Esophagus muscularis mucosa (tissue), 4 donors: ENCODE measurements at regions not wholly inside any gene's neighbourhood (a gene's known extent, or its start where the extent isn't known, plus 50 kb on each side); places are given as distances from the start of the nearest gene placed in this dataset.

Experiments
- DNase-seq: peaks from one replicate; pipeline ENCODE4 v3.0.0-alpha.2; 2017; ENCODE audit errors: extremely low spot score
- H3K27ac ChIP-seq, 4 donors: fragments of 200-600 bp; sonication (generic); replicated peaks in 1 of 4; 1 replicate in 3 of 4; 2 replicates in 1 of 4; pipeline ENCODE4 v1.5.1; 2016 to 2019; ENCODE audit warnings: mild to moderate bottlenecking in 1 of 4
- H3K27me3 ChIP-seq, 4 donors: fragments of 200-600 bp; sonication (generic); one replicate each; pipeline versions ENCODE4 v1.5.1 to v1.6.0; 2016 to 2019
- H3K36me3 ChIP-seq, 4 donors: fragments of 200-600 bp; sonication (generic); one replicate each; pipeline ENCODE4 v1.5.1; 2016 to 2019
- H3K4me1 ChIP-seq, 4 donors: fragments of 200-600 bp; sonication (generic); one replicate each; pipeline ENCODE4 v1.5.1; 2016 to 2019
- H3K4me3 ChIP-seq, 4 donors: fragments of 200-600 bp; sonication (generic); 1 replicate in 2 of 4; 2 replicates in 2 of 4; pipeline ENCODE4 v1.5.1; 2016 to 2019; ENCODE audit warnings: mild to moderate bottlenecking in 4 of 4, moderate library complexity in 1 of 4
- H3K9me3 ChIP-seq, 4 donors: fragments of 200-600 bp; sonication (generic); 1 replicate in 3 of 4; 2 replicates in 1 of 4; pipeline ENCODE4 v1.5.1; 2016 to 2019
- EP300 ChIP-seq: sonication (generic); formaldehyde crosslinking; IDR thresholded peaks from one replicate; pipeline ENCODE4 v1.6.1; 2017; ENCODE audit warnings: antibody characterized with exemption
- POLR2A ChIP-seq: fragments of 450-650 bp; IDR thresholded peaks from one replicate; pipeline ENCODE4 v1.6.1; 2017; ENCODE audit warnings: antibody characterized with exemption, moderate library complexity, mild to moderate bottlenecking, low read depth
- POLR2AphosphoS5 ChIP-seq, 2 donors: sonication (generic); formaldehyde crosslinking; IDR thresholded peaks; one replicate each; pipeline ENCODE4 v1.6.1; 2017; ENCODE audit warnings: antibody characterized with exemption in 2 of 2
- WGBS: methylation state at CpG from one replicate; pipeline ENCODE4 v1.1.5; 2018; 5-methylcytosine and 5-hydroxymethylcytosine counted together
- intact Hi-C: fragments of 100-400 bp; cut with DNase I; formaldehyde crosslinking; loops from one replicate; pipeline ENCODE4 v1.15.1; 2023
- TF ChIP-seq, protein P1 (sequence below), 3 experiments: fragments of 200-600 bp in 2 of 3; fragments of 450-650 bp in 1 of 3; sonication (generic) in 2 of 3; IDR thresholded peaks; one replicate each; pipeline ENCODE4 v1.5.1; 2017 to 2019; ENCODE audit warnings: antibody characterized with exemption in 3 of 3, mild to moderate bottlenecking in 2 of 3, moderate library complexity in 1 of 3

DNA sequence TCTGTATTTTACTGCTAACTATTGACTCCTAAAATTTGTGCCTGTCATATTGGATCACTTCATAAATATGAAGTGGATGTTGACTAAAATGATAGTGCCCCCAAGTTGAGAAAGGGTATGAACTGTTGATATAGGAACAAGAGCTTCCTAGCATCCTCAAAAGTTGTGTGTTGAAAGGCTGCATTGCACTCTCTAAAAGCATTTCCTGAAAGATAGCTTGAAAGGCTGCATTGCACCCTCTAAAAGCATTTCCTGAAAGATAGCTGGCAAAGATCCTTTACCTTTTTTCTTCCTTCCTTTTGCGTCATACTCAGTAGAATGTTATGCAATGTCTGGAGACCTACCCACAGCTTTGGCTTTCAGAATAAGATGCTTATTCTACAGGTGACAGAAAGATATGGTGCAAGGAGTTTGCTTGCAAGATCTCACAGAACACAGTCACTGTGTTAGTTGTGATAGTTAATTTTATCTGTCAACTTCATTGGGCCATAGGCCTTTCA lies 274.6 kb upstream of the GALNTL6 start:
- no peak overlapping the region for H3K4me3 ChIP-seq
- DNase-seq, result no peak
- H3K4me1 ChIP-seq, result no peaks in the 10 kb centered on the region
- no peaks in the 10 kb centered on the region for H3K27me3 ChIP-seq
- H3K27ac ChIP-seq, result no peak overlapping the region
- H3K36me3 ChIP-seq, result no peaks in the 10 kb centered on the region
- TF ChIP-seq, protein P1, sequence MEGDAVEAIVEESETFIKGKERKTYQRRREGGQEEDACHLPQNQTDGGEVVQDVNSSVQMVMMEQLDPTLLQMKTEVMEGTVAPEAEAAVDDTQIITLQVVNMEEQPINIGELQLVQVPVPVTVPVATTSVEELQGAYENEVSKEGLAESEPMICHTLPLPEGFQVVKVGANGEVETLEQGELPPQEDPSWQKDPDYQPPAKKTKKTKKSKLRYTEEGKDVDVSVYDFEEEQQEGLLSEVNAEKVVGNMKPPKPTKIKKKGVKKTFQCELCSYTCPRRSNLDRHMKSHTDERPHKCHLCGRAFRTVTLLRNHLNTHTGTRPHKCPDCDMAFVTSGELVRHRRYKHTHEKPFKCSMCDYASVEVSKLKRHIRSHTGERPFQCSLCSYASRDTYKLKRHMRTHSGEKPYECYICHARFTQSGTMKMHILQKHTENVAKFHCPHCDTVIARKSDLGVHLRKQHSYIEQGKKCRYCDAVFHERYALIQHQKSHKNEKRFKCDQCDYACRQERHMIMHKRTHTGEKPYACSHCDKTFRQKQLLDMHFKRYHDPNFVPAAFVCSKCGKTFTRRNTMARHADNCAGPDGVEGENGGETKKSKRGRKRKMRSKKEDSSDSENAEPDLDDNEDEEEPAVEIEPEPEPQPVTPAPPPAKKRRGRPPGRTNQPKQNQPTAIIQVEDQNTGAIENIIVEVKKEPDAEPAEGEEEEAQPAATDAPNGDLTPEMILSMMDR (IDR thresholded peaks at IDR 0.05), result no peak
- TF ChIP-seq POLR2AphosphoS5 (IDR thresholded peaks at IDR 0.05) (no peak), POLR2A (no peak), EP300 (no peak)
- intact Hi-C loops, result no loop called here
- 85% methylated on average over 1 of the region's 1 CpG for WGBS
- H3K9me3 ChIP-seq, result no peaks in the 10 kb centered on the region

DNA sequence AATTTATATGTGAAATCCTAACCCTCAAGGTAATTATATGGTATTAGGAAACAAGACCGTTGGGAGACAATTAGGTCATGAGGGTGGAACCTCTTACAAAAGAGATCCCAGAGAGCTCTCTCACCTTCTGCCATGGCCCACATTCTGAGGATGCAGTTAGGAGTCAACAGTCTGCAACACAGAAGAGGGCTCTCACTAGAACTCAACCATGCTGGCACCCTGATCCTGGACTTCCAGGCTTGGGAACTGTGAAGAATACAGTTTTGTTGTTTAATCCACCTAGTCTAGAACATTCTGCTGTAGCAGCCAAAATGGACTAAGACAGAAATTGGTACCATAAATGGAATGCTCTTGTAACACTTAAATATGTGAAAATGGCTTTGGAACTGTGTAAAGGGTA lies 278.8 kb upstream of the GALNTL6 start:
- no peak for TF ChIP-seq EP300
- H3K27me3 ChIP-seq, result no peaks in the 10 kb centered on the region
- H3K4me1 ChIP-seq, result no peaks in the 10 kb centered on the region
- no peak overlapping the region for H3K27ac ChIP-seq
- H3K9me3 ChIP-seq, result no peaks in the 10 kb centered on the region
- no peaks in the 10 kb centered on the region for H3K36me3 ChIP-seq
- no peak overlapping the region for H3K4me3 ChIP-seq
- WGBS, result 70% methylated on average over 1 of the region's 1 CpG
- intact Hi-C loops, result no loop called here
- DNase-seq, result no peak

DNA sequence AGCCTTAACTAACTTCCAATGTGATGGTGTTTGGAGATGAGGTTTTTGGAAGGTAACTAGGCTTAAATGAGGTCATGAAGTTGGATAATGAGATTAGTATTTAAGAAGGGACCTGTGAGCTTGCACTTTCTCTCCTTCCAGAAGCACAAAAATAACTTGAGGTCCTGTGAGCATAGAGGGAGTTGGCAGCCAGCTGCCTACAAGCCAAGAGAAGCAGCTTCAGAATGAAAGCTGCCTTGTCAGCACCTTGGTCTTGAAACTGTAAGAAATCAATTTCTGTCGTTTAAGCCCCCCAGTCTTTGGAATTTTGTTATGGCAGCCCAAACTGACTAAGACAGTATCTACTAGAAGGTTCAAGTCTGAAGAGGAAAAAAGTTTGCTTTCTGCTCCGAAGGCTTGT lies 280.2 kb upstream of the GALNTL6 start:
- Histone ChIP-seq H3K36me3 (no peaks in the 10 kb centered on the region), H3K9me3 (no peaks in the 10 kb centered on the region), H3K4me1 (no peaks in the 10 kb centered on the region), H3K27ac (no peak overlapping the region), H3K4me3 (no peak overlapping the region), H3K27me3 (no peaks in the 10 kb centered on the region)
- TF ChIP-seq POLR2AphosphoS5 (IDR thresholded peaks at IDR 0.05), result no peak
- no peak for TF ChIP-seq POLR2A
- TF ChIP-seq, protein P1 (IDR thresholded peaks at IDR 0.05), result no peak
- TF ChIP-seq EP300, result no peak
- no peak for DNase-seq
- intact Hi-C loops, result no loop called here
- WGBS, result 70% methylated on average over 2 of the region's 2 CpGs

DNA sequence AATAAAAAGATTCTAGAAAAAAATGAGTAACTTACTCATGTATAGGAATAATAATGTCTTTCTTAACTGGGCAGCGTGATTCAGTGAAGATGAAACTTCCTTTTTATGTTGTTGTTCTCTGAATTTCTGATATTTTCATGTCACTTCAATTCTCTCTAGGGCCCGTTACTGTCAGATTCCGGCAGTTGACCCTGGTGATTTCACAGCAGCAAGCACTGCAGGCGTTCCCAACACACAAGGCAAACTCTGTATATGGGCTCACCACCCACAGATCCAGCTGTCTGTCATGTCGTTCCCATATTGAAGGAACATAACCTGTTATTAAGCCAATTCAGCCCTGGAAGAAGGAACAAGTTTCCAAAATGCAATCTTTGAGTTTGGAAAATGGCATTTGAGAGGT lies 288.3 kb upstream of the GALNTL6 start:
- Histone ChIP-seq H3K36me3 (no peaks in the 10 kb centered on the region), H3K27me3 (no peaks in the 10 kb centered on the region), H3K4me1 (no peaks in the 10 kb centered on the region), H3K4me3 (no peak overlapping the region), H3K9me3 (no peaks in the 10 kb centered on the region), H3K27ac (no peak overlapping the region)
- WGBS, result 71% methylated on average over 5 of the region's 5 CpGs
- no peak for DNase-seq
- intact Hi-C loops, result no loop called here
- TF ChIP-seq, protein P1 (IDR thresholded peaks at IDR 0.05), result no peak
- TF ChIP-seq EP300 (no peak), POLR2A (no peak), POLR2AphosphoS5 (IDR thresholded peaks at IDR 0.05) (no peak)

DNA sequence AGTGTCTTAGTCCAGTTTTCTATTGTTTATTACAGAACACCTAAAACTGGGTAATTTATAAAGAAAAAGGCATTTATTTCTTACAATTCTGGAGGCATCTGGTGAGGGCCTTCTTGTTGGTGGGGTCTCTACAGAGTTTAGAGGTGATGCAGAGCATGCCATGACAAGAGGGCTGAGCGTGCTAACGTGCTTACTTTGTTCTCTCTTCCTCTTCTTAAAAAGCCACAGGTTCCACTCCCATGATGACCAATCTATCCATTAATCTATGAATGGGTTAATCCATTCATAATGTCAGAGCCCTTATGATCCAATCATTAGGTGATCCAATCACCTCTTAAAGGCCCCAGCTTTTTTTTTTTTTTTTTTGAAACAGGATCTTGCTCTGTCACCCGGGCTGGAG lies 291.5 kb upstream of the GALNTL6 start:
- intact Hi-C loops, result no loop called here
- Histone ChIP-seq H3K9me3 (no peaks in the 10 kb centered on the region), H3K27me3 (no peaks in the 10 kb centered on the region), H3K27ac (no peak overlapping the region), H3K36me3 (no peaks in the 10 kb centered on the region), H3K4me1 (no peaks in the 10 kb centered on the region), H3K4me3 (no peak overlapping the region)
- no peak for DNase-seq
- WGBS, result 57% methylated on average over 3 of the region's 3 CpGs
- TF ChIP-seq EP300 (no peak), POLR2AphosphoS5 (IDR thresholded peaks at IDR 0.05) (no peak), POLR2A (no peak)

DNA sequence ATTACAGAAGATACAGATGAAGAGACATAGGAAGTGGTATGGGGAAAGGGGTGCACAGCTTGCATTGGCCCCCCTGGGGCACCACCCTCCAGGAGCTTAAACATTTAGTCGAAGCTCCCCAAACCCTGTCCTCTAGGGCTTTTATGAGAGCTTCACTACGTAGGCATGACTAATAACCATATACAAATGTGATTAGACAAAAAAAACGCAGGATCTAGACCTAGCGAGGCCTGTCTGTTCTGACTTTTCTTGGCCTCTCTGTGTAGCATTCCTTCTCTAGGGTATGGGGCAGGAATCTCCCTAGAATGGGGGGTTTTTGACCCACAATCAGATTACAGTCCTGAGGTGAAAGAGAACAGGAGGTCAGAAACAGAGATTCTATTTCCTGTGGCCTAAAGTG lies 293.7 kb upstream of the GALNTL6 start:
- intact Hi-C loops, result no loop called here
- H3K36me3 ChIP-seq, result no peaks in the 10 kb centered on the region
- WGBS, result 87% methylated on average over 4 of the region's 4 CpGs

More for the DNA sequence above, 293.7 kb upstream of the GALNTL6 start:
- Histone ChIP-seq H3K27ac (no peak overlapping the region), H3K4me3 (no peak overlapping the region), H3K27me3 (no peaks in the 10 kb centered on the region), H3K9me3 (no peaks in the 10 kb centered on the region), H3K4me1 (no peaks in the 10 kb centered on the region)
- TF ChIP-seq POLR2A (no peak), POLR2AphosphoS5 (IDR thresholded peaks at IDR 0.05) (no peak), EP300 (no peak)
- TF ChIP-seq, protein P1 (IDR thresholded peaks at IDR 0.05), result no peak
- DNase-seq, result no peak
